CD8-positive, alpha-beta memory T cell (primary cell): ENCODE measurements at regions not wholly inside any gene's neighbourhood (a gene's known extent, or its start where the extent isn't known, plus 50 kb on each side); places are given as distances from the start of the nearest gene placed in this dataset.

Experiments used
- CTCF ChIA-PET: fragments of 350-600 bp; sonication (Branson Sonifier 250); formaldehyde crosslinking; loops from one replicate; lab custom pipeline; 2021; ENCODE audit warnings: antibody characterized with exemption; lab: Charles Lee
- POLR2A ChIA-PET: fragments of 350-600 bp; sonication (Branson Sonifier 250); formaldehyde crosslinking; loops from one replicate; lab custom pipeline; 2021; ENCODE audit warnings: antibody characterized with exemption; lab: Charles Lee
- DNase-seq, 5 donors: peaks; one replicate each; pipeline versions ENCODE4 v3.0.0 to v3.0.0-alpha.2; 2020 to 2022; ENCODE audit warnings: mixed read lengths in 1 of 5
- H3K27ac ChIP-seq: one replicate; pipeline ENCODE4 v1.7.0; 2013; ENCODE audit warnings: low read depth, mild to moderate bottlenecking, low read length, moderate library complexity
- H3K27me3 ChIP-seq: 2 replicates; pipeline ENCODE4 v1.7.0; 2013; ENCODE audit warnings: low read length, mild to moderate bottlenecking; ENCODE audit not compliant: insufficient read depth, poor library complexity, severe bottlenecking
- H3K36me3 ChIP-seq: 2 replicates; pipeline ENCODE4 v1.7.0; 2013; ENCODE audit warnings: mild to moderate bottlenecking, low read length, moderate library complexity; ENCODE audit not compliant: insufficient read depth
- H3K4me1 ChIP-seq: 2 replicates; pipeline ENCODE4 v1.7.0; 2013; ENCODE audit warnings: mild to moderate bottlenecking, low read length, moderate library complexity; ENCODE audit not compliant: insufficient read depth
- H3K4me3 ChIP-seq: 2 replicates; pipeline ENCODE4 v1.7.0; 2013; ENCODE audit warnings: mild to moderate bottlenecking, low read length
- H3K9me3 ChIP-seq: 2 replicates; pipeline ENCODE4 v1.7.0; 2013; ENCODE audit warnings: mild to moderate bottlenecking, low read length
- H3K27ac Mint-ChIP-seq, 8 donors: one replicate each; pipeline ENCODE4 v1.8.0; 2020 to 2021; ENCODE audit warnings: mixed read lengths in 8 of 8, mild to moderate bottlenecking in 6 of 8, inconsistent platforms in 3 of 8, moderate library complexity in 3 of 8
- H3K27me3 Mint-ChIP-seq, 2 donors: one replicate each; pipeline ENCODE4 v1.8.0; 2020 to 2021; ENCODE audit warnings: mixed read lengths in 2 of 2, mild to moderate bottlenecking in 1 of 2, moderate library complexity in 1 of 2
- H3K36me3 Mint-ChIP-seq, 3 donors: one replicate each; pipeline ENCODE4 v1.8.0; 2020 to 2021; ENCODE audit warnings: mixed read lengths in 3 of 3, inconsistent platforms in 1 of 3, mild to moderate bottlenecking in 1 of 3
- H3K4me1 Mint-ChIP-seq, 3 donors: one replicate each; pipeline ENCODE4 v1.8.0; 2020 to 2021; ENCODE audit warnings: mixed read lengths in 3 of 3, inconsistent platforms in 1 of 3, mild to moderate bottlenecking in 1 of 3
- H3K4me3 Mint-ChIP-seq, 7 donors: one replicate each; pipeline ENCODE4 v1.8.0; 2020 to 2021; ENCODE audit warnings: mixed read lengths in 7 of 7, mild to moderate bottlenecking in 6 of 7, moderate library complexity in 4 of 7, inconsistent platforms in 2 of 7
- H3K9me3 Mint-ChIP-seq, 5 donors: one replicate each; pipeline ENCODE4 v1.8.0; 2020 to 2022; ENCODE audit warnings: mixed read lengths in 5 of 5, mild to moderate bottlenecking in 3 of 5, moderate library complexity in 2 of 5, inconsistent platforms in 1 of 5

DNA sequence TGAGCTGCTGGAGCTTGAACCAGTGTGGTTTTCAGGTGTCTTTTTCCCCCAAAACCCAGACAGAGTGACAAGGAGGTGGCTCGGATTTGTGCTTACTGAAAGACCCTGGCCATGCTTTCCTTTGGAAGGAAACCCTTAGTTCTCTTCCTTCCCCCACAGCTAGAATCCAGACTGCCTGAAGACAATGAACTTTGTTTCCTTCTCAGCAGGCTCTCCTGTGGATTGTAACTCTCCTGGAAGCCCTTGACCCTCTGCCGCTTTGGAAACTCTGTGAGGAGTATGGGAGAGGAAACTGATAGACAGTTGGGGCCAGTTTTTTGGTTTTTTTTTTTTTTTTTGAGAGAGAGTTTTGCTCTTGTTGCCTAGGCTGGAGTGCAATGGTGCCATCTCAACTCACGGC is 62.1 kb upstream of the SESN3 start:
- Mint-ChIP-seq H3K27ac (no peak overlapping the region), H3K36me3 (no peaks in the 10 kb centered on the region), H3K27me3 (peaks cover 2 to 5% of the 10 kb centered on the region in 2 donors), H3K9me3 (no peaks in the 10 kb centered on the region), H3K4me1 (peaks cover 0 to 13% (median 6%) of the 10 kb centered on the region in 3 donors), H3K4me3 (no peak overlapping the region)
- no peak for DNase-seq
- Histone ChIP-seq H3K27me3 (no peaks in the 10 kb centered on the region), H3K9me3 (no peaks in the 10 kb centered on the region), H3K4me3 (no peak overlapping the region), H3K4me1 (peaks cover 2% of the 10 kb centered on the region), H3K36me3 (no peaks in the 10 kb centered on the region), H3K27ac (no peak overlapping the region)
- POLR2A ChIA-PET: no interaction called here
- CTCF ChIA-PET: interaction anchor here (1.0 kb wide), 1 partner anchor 32 kb away, joined by 4 read pairs; no protein-coding TSS in a partner anchor

DNA sequence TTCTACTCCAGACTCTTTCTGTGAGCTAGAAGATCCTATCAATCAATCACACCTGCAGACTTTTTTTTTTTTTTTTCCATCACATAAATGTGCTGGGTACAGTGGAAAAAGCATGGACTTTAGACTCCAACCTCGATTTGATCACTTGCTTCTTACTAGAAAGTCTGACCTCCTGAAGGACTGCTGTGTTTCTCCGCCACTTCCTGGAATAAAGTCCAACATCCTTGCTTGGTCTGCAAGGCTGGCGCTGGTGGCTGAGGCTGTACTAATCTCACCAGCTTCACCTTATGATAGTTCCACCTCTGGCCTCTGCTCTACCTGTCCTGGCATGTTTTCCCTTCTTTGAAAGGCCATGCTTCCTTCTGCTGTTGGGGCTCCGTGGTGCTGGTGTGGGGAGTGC is 60.9 kb upstream of the SESN3 start:
- ChIA-PET POLR2A (no interaction called here), CTCF (no interaction called here)
- Histone ChIP-seq H3K4me3 (no peak overlapping the region), H3K9me3 (no peaks in the 10 kb centered on the region), H3K27ac (no peak overlapping the region), H3K4me1 (no peaks in the 10 kb centered on the region), H3K27me3 (no peaks in the 10 kb centered on the region), H3K36me3 (no peaks in the 10 kb centered on the region)
- peaks cover 0 to 5% (median 5%) of the 10 kb centered on the region in 3 donors for H3K4me1 Mint-ChIP-seq
- peaks cover 0 to 1% (median 0%) of the 10 kb centered on the region in 3 donors for H3K36me3 Mint-ChIP-seq
- H3K9me3 Mint-ChIP-seq: no peaks in the 10 kb centered on the region
- peaks cover 6 to 7% of the 10 kb centered on the region in 2 donors for H3K27me3 Mint-ChIP-seq
- no peak for DNase-seq
- no peak overlapping the region for H3K4me3 Mint-ChIP-seq
- peak overlapping the region in 1 of 8 donors; percentile 29 for H3K27ac Mint-ChIP-seq

DNA sequence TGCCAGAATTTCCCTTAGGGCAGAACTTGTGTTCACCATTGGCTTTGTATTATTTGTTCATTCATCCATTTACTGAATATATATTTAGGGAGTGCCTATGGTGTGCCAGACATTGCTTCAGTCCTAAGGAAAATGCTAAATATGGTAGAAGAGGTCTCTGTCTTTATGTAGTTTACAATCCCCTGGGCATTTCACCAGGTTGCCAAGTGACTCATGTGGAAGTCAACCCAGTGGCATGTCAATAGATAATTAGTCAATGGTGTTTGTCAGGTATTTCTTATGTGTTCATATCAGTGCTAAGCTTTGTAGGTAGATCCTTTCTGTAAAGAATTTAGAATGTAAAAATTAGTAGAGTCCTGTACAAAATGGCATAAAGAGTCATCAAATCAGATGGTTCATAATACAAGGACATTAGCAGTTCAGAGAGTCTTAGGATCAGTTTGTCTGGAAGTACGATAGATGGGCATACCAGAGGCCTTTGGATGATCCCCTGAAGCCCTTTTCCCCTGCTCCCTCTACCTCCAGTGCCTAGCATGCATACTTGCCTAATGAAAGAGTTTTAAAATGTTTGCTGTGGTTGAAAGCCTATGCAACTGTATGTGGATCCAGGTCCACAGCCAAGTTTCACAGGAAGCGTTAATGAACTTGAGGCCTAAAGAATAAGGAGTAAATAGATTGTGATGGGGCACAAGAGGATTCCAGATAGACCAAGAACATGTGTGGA is 58.5 kb upstream of the SESN3 start:
- Mint-ChIP-seq H3K4me3 (no peak overlapping the region), H3K9me3 (no peaks in the 10 kb centered on the region), H3K36me3 (peaks cover 0 to 1% (median 0%) of the 10 kb centered on the region in 3 donors), H3K27me3 (peaks cover 2 to 6% of the 10 kb centered on the region in 2 donors), H3K4me1 (no peaks in the 10 kb centered on the region), H3K27ac (no peak overlapping the region)
- ChIA-PET CTCF (no interaction called here), POLR2A (no interaction called here)
- Histone ChIP-seq H3K36me3 (no peaks in the 10 kb centered on the region), H3K4me3 (no peak overlapping the region), H3K27ac (no peak overlapping the region), H3K27me3 (no peaks in the 10 kb centered on the region), H3K4me1 (no peaks in the 10 kb centered on the region), H3K9me3 (no peaks in the 10 kb centered on the region)
- DNase-seq: no peak

DNA sequence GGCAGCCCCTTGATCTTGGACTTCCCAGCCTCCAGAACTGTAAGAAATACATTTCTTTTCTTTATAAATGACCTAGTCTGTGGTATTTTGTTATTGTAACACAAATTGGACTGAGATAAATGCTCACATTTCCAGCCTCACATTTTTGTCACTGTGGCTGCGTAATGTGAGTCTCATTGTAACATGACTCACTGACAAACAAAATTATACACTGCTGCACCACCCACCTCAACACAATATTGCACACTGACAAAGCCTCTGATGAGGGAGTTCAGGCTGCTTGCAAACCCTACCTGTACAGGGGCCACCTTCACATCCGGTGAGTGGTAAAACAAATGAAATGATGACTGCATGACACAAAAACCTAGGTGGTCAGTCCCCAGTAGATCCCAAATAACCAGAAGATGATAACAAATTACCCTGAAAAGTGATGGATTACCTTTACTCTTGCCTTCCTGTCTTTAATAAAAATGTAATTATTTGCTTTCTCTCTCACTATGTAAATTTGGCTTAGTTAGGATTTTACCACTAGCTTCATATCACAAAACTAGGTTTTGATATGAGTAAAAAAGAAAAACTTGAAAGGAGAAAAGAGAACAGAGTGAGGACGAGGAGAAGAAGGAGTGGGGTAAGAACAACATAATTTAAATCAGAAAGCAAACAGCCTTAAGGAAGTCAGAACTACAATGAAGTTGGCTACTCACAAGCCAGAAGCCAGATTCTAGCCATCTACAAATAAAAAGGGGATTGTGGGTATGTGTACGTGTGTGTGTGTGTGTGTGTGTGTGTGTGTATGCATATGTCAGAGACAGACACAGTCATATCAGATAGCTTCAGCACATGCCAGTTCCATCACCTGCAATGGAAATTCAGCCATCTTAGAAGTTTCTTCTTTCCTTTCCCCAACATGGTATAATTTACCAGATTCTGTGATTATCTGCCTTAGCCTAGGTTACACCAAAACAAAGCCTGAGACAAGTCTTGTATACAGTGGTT is 53.4 kb upstream of the SESN3 start:
- H3K4me3 ChIP-seq: no peak overlapping the region
- no peak overlapping the region for H3K4me3 Mint-ChIP-seq
- H3K27ac ChIP-seq: no peak overlapping the region
- H3K27me3 Mint-ChIP-seq: peaks cover 6% of the 10 kb centered on the region in 2 donors
- no peaks in the 10 kb centered on the region for H3K36me3 ChIP-seq
- CTCF ChIA-PET: no interaction called here
- H3K4me1 ChIP-seq: no peaks in the 10 kb centered on the region
- H3K27me3 ChIP-seq: no peaks in the 10 kb centered on the region
- peaks cover 0 to 1% (median 0%) of the 10 kb centered on the region in 3 donors for H3K36me3 Mint-ChIP-seq
- no peaks in the 10 kb centered on the region for H3K4me1 Mint-ChIP-seq
- H3K9me3 ChIP-seq: no peaks in the 10 kb centered on the region
- H3K27ac Mint-ChIP-seq: no peak overlapping the region
- no peak for DNase-seq
- POLR2A ChIA-PET: no interaction called here
- no peaks in the 10 kb centered on the region for H3K9me3 Mint-ChIP-seq

DNA sequence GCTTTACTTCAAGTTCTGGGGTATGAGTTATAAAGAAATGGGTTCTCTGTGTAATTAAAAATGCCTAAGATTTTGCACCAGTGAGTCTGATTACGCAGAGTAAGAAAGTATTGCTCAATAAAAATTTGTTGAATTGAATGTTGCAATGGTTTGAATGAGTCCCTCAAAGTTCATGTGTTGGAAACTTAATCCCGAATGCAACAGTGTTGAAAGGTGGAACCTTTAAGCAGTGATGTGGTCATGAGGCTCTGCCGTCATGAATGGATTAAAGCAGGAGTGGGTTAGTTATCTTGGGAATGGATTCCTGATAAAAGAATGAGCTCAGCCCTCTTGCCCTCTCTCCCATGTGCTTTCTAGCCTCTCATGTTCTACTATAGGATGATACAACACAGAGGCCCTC is 52.6 kb upstream of the SESN3 start:
- H3K27me3 ChIP-seq: no peaks in the 10 kb centered on the region
- CTCF ChIA-PET: no interaction called here
- POLR2A ChIA-PET: no interaction called here
- no peaks in the 10 kb centered on the region for H3K9me3 Mint-ChIP-seq
- no peaks in the 10 kb centered on the region for H3K4me1 Mint-ChIP-seq
- no peak overlapping the region for H3K4me3 Mint-ChIP-seq
- no peaks in the 10 kb centered on the region for H3K9me3 ChIP-seq
- no peaks in the 10 kb centered on the region for H3K36me3 ChIP-seq
- no peak overlapping the region for H3K27ac Mint-ChIP-seq
- H3K27ac ChIP-seq: no peak overlapping the region
- DNase-seq: no peak
- H3K27me3 Mint-ChIP-seq: peaks cover 6% of the 10 kb centered on the region in 2 donors
- no peak overlapping the region for H3K4me3 ChIP-seq
- H3K36me3 Mint-ChIP-seq: peaks cover 0 to 1% (median 0%) of the 10 kb centered on the region in 3 donors
- no peaks in the 10 kb centered on the region for H3K4me1 ChIP-seq

GRCh38 chr11:95283146-95283545 is 52.1 kb upstream of the SESN3 start:
- Mint-ChIP-seq H3K4me3 (no peak overlapping the region), H3K27me3 (peaks cover 6% of the 10 kb centered on the region in 2 donors), H3K4me1 (no peaks in the 10 kb centered on the region), H3K9me3 (no peaks in the 10 kb centered on the region), H3K27ac (no peak overlapping the region), H3K36me3 (peaks cover 0 to 1% (median 0%) of the 10 kb centered on the region in 3 donors)
- no peak overlapping the region for H3K4me3 ChIP-seq
- CTCF ChIA-PET: no interaction called here
- no peaks in the 10 kb centered on the region for H3K9me3 ChIP-seq
- DNase-seq: no peak
- H3K27me3 ChIP-seq: no peaks in the 10 kb centered on the region
- H3K27ac ChIP-seq: no peak overlapping the region
- H3K4me1 ChIP-seq: no peaks in the 10 kb centered on the region
- H3K36me3 ChIP-seq: no peaks in the 10 kb centered on the region
- POLR2A ChIA-PET: no interaction called here

DNA sequence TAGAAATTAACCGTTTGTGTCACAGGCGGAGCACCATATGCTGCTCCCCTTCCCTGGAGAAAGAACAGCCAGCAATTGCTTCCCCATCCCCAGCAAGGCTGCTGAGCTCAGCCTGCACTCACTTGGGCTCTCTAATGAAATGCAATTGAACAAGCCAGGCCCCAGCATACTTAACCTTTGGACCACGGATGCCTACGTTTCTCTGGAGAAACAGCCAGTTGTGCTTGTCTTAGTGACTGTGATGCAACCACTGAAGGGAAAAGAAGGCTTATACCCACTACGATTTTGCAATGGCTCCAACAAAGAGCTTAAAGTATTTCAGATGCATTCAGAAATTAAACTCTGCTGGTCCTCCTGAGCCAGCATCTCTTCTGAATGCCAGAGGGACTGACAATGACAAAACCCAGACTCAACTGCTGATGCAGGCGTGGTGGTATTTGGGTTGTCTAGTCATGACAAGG is 51.3 kb upstream of the SESN3 start:
- no peak overlapping the region for H3K27ac ChIP-seq
- no peak overlapping the region for H3K4me3 ChIP-seq
- DNase-seq: no peak
- no peaks in the 10 kb centered on the region for H3K36me3 ChIP-seq
- H3K9me3 ChIP-seq: no peaks in the 10 kb centered on the region
- CTCF ChIA-PET: interaction anchor here (1.0 to 1.3 kb wide), 2 partner anchors 8 to 423 kb away, joined by 3 to 5 read pairs; no protein-coding TSS in a partner anchor
- peaks cover 2 to 3% of the 10 kb centered on the region in 2 donors for H3K27me3 Mint-ChIP-seq
- no peaks in the 10 kb centered on the region for H3K36me3 Mint-ChIP-seq
- no peak overlapping the region for H3K4me3 Mint-ChIP-seq
- no peaks in the 10 kb centered on the region for H3K27me3 ChIP-seq
- POLR2A ChIA-PET: no interaction called here
- H3K9me3 Mint-ChIP-seq: no peaks in the 10 kb centered on the region
- no peaks in the 10 kb centered on the region for H3K4me1 Mint-ChIP-seq
- H3K27ac Mint-ChIP-seq: no peak overlapping the region
- no peaks in the 10 kb centered on the region for H3K4me1 ChIP-seq
